Prostate gland (tissue), 2 donors: ENCODE measurements at regions not wholly inside any gene's neighbourhood (a gene's known extent, or its start where the extent isn't known, plus 50 kb on each side); places are given as distances from the start of the nearest gene placed in this dataset.

ENCODE experiments used
- POLR2AphosphoS5 ChIP-seq: sonication (generic); formaldehyde crosslinking; IDR thresholded peaks from one replicate; pipeline ENCODE4 v1.6.1; 2017; ENCODE audit warnings: antibody characterized with exemption
- TF ChIP-seq, protein P1 (sequence below), 4 experiments: fragments of 200-600 bp in 2 of 4; fragments of 450-650 bp in 2 of 4; sonication (generic) in 2 of 4; IDR thresholded peaks; 1 replicate in 3 of 4; 2 replicates in 1 of 4; pipeline ENCODE4 v1.5.1; 2016 to 2019; ENCODE audit warnings: antibody characterized with exemption in 4 of 4, mild to moderate bottlenecking in 2 of 4, moderate library complexity in 2 of 4

- TF ChIP-seq, protein P1, sequence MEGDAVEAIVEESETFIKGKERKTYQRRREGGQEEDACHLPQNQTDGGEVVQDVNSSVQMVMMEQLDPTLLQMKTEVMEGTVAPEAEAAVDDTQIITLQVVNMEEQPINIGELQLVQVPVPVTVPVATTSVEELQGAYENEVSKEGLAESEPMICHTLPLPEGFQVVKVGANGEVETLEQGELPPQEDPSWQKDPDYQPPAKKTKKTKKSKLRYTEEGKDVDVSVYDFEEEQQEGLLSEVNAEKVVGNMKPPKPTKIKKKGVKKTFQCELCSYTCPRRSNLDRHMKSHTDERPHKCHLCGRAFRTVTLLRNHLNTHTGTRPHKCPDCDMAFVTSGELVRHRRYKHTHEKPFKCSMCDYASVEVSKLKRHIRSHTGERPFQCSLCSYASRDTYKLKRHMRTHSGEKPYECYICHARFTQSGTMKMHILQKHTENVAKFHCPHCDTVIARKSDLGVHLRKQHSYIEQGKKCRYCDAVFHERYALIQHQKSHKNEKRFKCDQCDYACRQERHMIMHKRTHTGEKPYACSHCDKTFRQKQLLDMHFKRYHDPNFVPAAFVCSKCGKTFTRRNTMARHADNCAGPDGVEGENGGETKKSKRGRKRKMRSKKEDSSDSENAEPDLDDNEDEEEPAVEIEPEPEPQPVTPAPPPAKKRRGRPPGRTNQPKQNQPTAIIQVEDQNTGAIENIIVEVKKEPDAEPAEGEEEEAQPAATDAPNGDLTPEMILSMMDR (IDR thresholded peaks at IDR 0.05): no peak
- TF ChIP-seq POLR2AphosphoS5: no peak
These were observed 408.0 kb downstream of the BRD1 start for GRCh38 chr22:49419661-49420060.
